Pancreas (tissue), 10 donors: ENCODE measurements at regions not wholly inside any gene's neighbourhood (a gene's known extent, or its start where the extent isn't known, plus 50 kb on each side); places are given as distances from the start of the nearest gene placed in this dataset.

ENCODE experiments used
- ATAC-seq, 4 donors: fragments of 200-7000 bp; cut with Tn5 transposase; one replicate each; pipeline versions ENCODE4 v1.8.0 to v1.9.1; 2020; ENCODE audit warnings: mild to moderate bottlenecking in 4 of 4, moderate library complexity in 4 of 4
- DNase-seq, 6 donors: peaks; one replicate each; pipeline ENCODE4 v3.0.0-alpha.2; 2020
- FAIRE-seq: peaks from 2 replicates; lab custom pipeline; 2012; peaks lifted over from hg19 to GRCh38; lab: Jason Lieb, UNC
- H3K27ac ChIP-seq, 4 donors: fragments of 200-600 bp; sonication (generic); 1 replicate in 3 of 4; 2 replicates in 1 of 4; pipeline versions ENCODE4 v1.5.0 to v1.8.0; 2020
- H3K27me3 ChIP-seq, 4 donors: fragments of 200-600 bp; one replicate each; pipeline ENCODE4 v1.8.0; 2021
- H3K36me3 ChIP-seq, 3 donors: fragments of 200-600 bp; sonication (generic) in 1 of 3; one replicate each; pipeline versions ENCODE4 v1.5.0 to v1.8.0; 2020 to 2021
- H3K4me1 ChIP-seq, 3 donors: fragments of 200-600 bp; one replicate each; pipeline ENCODE4 v1.8.0; 2021
- H3K4me3 ChIP-seq, 4 donors: fragments of 200-600 bp; sonication (generic) in 2 of 4; one replicate each; pipeline versions ENCODE4 v1.5.0 to v1.8.0; 2020 to 2021
- H3K9me3 ChIP-seq, 4 donors: fragments of 200-600 bp; one replicate each; pipeline ENCODE4 v1.8.0; 2021
- WGBS, 2 donors: extraction: QIAGEN DNeasy Blood & Tissue Kit; methylation state at CpG; one replicate each; pipeline ENCODE4 v1.1.7; 2013; 5-methylcytosine and 5-hydroxymethylcytosine counted together
- intact Hi-C, 3 donors: fragments of 100-400 bp; cut with DNase I; formaldehyde crosslinking; loops; one replicate each; pipeline versions ENCODE4 v1.11.1 to v1.14.2; 2022
- TF ChIP-seq, protein P1 (sequence below), 4 donors: fragments of 200-600 bp; sonication (generic) in 3 of 4; IDR thresholded peaks; one replicate each; pipeline versions ENCODE4 v1.5.0 to v1.8.0; 2021; ENCODE audit warnings: antibody characterized with exemption in 4 of 4
- donor health status: healthy with polysubstance abuse.
- donor health status: DM: no; HTN: no; CAD: no; lungs with moderate emphysema.
- donor health status: DM: no; HTN: no; CAD: no.
- donor health status: control.
- donor health status: control.
- donor health status: Bipolar disorder and iron deficiency.
- donor health status: DM: yes; HTN: yes; CAD: no.
- donor health status: DM: no; HTN: no; CAD: no.
- donor health status: DM: no; HTN: no; CAD: no.
- donor health status: DM: yes; HTN: yes; CAD: no.

DNA sequence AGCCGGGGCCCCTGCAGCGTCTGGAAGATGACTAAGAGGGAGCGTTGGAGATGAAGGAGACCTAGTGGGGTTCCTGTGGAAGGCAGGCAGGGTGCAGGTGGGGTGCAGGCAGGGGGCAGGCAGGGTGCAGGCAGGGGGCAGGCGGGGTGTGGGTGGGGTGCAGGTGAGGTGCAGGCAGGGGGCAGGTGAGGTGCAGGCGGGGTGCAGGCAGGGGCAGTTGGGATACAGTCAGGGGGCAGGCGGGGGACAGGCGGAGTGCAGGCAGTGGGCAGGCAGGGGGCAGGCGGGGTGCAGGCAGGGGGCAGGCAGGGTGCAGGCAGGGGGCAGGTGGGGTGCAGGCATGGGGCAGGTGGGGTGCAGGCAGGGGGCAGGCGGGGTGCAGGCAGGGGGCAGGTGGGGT is 142.8 kb downstream of the SOX1 start:
- FAIRE-seq (no peak), ATAC-seq (no peak), DNase-seq (no peak)
- intact Hi-C loops = no loop called here
- H3K4me1 ChIP-seq = no peaks in the 10 kb centered on the region
- TF ChIP-seq, protein P1, sequence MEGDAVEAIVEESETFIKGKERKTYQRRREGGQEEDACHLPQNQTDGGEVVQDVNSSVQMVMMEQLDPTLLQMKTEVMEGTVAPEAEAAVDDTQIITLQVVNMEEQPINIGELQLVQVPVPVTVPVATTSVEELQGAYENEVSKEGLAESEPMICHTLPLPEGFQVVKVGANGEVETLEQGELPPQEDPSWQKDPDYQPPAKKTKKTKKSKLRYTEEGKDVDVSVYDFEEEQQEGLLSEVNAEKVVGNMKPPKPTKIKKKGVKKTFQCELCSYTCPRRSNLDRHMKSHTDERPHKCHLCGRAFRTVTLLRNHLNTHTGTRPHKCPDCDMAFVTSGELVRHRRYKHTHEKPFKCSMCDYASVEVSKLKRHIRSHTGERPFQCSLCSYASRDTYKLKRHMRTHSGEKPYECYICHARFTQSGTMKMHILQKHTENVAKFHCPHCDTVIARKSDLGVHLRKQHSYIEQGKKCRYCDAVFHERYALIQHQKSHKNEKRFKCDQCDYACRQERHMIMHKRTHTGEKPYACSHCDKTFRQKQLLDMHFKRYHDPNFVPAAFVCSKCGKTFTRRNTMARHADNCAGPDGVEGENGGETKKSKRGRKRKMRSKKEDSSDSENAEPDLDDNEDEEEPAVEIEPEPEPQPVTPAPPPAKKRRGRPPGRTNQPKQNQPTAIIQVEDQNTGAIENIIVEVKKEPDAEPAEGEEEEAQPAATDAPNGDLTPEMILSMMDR (IDR thresholded peaks at IDR 0.05) = no peak
- no peaks in the 10 kb centered on the region for H3K36me3 ChIP-seq
- WGBS, 2 donors = 73 to 79% methylated on average over 8 to 9 of the region's 9 CpGs
- H3K9me3 ChIP-seq = no peaks in the 10 kb centered on the region
- no peak overlapping the region for H3K4me3 ChIP-seq
- H3K27ac ChIP-seq = no peak overlapping the region
- peaks cover 0 to 9% (median 0%) of the 10 kb centered on the region in 4 donors for H3K27me3 ChIP-seq

DNA sequence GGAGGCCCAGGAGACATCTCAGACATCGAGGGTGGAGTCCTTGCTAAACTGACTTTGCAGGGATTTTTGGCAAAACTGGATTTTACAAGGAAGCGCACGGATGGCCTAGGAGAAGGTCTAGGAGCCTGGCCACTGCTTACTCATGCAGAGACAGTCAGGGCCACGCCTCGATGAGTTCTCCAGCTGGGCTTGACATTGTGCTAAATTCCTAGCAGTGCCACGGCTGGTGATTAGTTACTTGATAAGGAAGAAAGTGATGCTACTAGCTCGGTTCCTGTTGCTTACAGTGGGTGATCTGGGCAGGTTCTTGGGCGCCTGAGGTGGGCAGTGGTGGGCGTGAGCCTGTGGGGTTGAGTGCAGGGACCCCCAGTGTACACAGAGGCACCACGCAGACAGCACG is 143.4 kb downstream of the SOX1 start:
- Histone ChIP-seq H3K27ac (no peak overlapping the region), H3K4me1 (no peaks in the 10 kb centered on the region), H3K4me3 (no peak overlapping the region), H3K9me3 (no peaks in the 10 kb centered on the region), H3K36me3 (no peaks in the 10 kb centered on the region), H3K27me3 (peaks cover 0 to 9% (median 0%) of the 10 kb centered on the region in 4 donors)
- 49 to 58% methylated on average over 11 of the region's 11 CpGs for WGBS, 2 donors
- FAIRE-seq = no peak
- no peak for DNase-seq
- TF ChIP-seq, protein P1 (IDR thresholded peaks at IDR 0.05) = no peak
- no peak for ATAC-seq
- intact Hi-C loops = no loop called here

DNA sequence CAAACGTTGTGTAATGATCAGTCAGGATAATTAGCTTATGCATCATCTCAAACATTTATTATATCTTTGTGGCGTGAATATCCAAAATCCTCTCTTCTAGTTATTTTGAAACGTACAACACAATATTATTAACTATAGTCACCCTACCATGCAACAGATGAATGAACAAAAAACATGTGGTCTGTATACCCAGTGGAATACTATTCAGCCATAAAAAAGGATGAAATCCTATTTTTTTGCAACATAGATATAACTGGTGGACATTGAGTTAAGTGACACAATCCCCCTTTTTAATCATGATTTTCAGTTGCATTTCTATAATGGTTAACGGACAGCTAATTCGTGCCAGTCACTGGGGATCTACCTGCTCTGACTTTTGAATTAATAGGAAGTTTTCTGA is 145.6 kb downstream of the SOX1 start:
- no peaks in the 10 kb centered on the region for H3K4me1 ChIP-seq
- H3K27me3 ChIP-seq = peaks cover 0 to 2% (median 0%) of the 10 kb centered on the region in 4 donors
- FAIRE-seq = no peak
- H3K27ac ChIP-seq = no peak overlapping the region
- H3K36me3 ChIP-seq = no peaks in the 10 kb centered on the region
- intact Hi-C loops = no loop called here
- WGBS, 2 donors = 62 to 72% methylated on average over 5 of the region's 5 CpGs
- no peaks in the 10 kb centered on the region for H3K9me3 ChIP-seq
- no peak for ATAC-seq
- TF ChIP-seq, protein P1 (IDR thresholded peaks at IDR 0.05) = no peak
- no peak for DNase-seq
- no peak overlapping the region for H3K4me3 ChIP-seq

DNA sequence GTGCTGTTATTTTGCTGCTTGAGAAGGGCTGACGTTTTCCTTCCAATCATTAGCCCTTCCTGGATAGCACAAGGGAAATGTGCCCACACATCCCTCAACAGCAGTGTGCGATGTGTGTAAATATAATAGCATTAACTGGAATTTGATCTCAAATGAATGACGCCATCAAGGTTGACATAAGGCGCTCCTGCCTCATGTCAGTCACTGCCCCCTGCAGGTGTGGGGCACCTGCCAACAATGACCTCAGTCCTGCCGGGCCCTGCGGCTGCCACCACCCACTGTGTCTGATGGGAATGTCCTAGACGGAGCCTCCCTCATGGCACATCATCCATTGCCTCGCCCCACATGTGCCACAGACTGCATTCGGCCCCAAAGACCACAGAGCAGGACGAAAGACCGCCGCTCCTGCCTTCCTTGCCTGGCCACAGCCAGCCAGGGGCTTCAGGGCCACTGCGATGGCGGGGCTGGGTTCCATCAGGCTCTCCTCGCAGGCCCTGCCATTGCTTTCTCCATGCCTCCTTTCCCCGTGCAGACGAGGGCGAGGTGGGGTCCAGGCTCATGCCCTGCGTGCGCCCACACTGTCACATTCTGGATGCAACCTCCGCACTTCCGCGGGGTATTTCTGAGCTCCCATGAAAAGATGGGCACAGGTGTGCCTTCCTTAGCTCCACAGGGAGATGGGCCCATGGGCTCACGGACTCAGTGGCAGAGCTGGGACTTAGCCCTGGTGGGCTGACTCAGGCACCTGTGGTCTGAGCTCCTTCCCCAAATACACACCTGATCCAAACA is 146.7 kb downstream of the SOX1 start:
- Histone ChIP-seq H3K4me3 (no peak overlapping the region), H3K27me3 (peaks cover 0 to 2% (median 0%) of the 10 kb centered on the region in 4 donors), H3K27ac (no peak overlapping the region), H3K4me1 (no peaks in the 10 kb centered on the region), H3K9me3 (no peaks in the 10 kb centered on the region), H3K36me3 (no peaks in the 10 kb centered on the region)
- ATAC-seq = peak; percentile 94 to 98 (median 96)
- WGBS, 2 donors = 55 to 60% methylated on average over 24 of the region's 24 CpGs
- intact Hi-C loops = no loop called here
- TF ChIP-seq, protein P1 (IDR thresholded peaks at IDR 0.05) = no peak
- no peak for FAIRE-seq
- peak; percentile 69 to 86 (median 76) for DNase-seq

DNA sequence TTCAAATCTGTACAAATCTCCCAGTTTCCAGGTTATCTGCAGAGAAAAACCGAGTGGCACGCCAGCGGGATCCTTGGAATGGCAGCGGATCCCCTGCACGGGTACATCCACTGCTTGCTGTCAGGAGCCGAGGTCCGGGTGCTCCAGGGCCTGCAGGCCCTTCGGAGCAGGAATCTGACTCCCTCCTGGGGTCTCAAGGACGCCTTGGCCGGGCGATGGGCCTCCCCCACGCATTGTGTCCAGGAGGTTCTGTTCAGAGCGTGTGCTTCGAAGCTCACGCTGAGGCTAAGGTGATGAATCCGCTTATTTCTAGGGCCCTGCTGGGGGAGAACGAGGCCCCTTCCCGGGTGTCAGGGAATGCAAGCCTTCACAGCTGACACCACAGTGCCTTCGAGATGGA is 148.9 kb downstream of the SOX1 start:
- Histone ChIP-seq H3K4me1 (no peaks in the 10 kb centered on the region), H3K4me3 (no peak overlapping the region), H3K9me3 (no peaks in the 10 kb centered on the region), H3K36me3 (no peaks in the 10 kb centered on the region), H3K27me3 (no peaks in the 10 kb centered on the region), H3K27ac (no peak overlapping the region)
- TF ChIP-seq, protein P1 (IDR thresholded peaks at IDR 0.05) = no peak
- no peak for FAIRE-seq
- no peak for ATAC-seq
- intact Hi-C loops = no loop called here
- no peak for DNase-seq
- 48 to 51% methylated on average over 19 of the region's 19 CpGs for WGBS, 2 donors
